GM21737 (cell line): ENCODE measurements at regions not wholly inside any gene's neighbourhood (a gene's known extent, or its start where the extent isn't known, plus 50 kb on each side); places are given as distances from the start of the nearest gene placed in this dataset.

Experiments
- ATAC-seq: cut with Tn5 transposase; IDR thresholded peaks from one replicate; pipeline ENCODE4 v1.9.1; 2021; ENCODE audit warnings: mild to moderate bottlenecking, moderate library complexity; ENCODE audit not compliant: unreplicated experiment

DNA sequence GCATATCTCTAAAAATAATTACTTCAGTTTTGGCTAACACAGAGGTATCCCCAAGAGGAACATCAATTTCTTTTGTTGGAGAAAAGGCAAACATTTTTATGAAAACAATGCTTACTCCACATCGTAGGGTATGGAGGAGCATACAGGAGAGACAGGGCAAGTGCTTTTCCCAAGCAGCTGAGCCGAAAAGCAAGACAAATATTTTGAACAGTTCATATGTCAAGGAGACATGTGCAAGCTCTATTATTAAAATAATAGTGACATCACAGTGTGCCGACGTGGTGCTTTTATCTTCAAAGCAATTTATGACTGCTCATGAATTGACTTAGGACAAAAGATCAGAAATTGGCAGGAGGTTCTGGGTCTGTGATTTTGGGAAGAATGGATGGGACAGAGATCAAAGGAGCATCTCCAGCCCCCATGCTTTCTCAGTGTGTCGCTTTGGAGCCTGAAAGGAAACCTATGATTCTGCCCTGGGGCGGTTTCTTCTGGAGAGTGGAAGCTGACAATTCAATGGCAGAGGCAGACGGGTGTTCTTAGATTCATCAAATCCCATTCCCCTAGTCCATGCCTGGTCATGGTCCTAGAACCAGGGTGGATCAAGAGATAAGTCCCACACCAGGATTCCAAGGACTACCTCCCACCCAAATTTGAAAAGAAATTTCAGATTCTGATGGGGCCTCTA lies 97.1 kb downstream of the JCAD start:
- ATAC-seq, result no peak

DNA sequence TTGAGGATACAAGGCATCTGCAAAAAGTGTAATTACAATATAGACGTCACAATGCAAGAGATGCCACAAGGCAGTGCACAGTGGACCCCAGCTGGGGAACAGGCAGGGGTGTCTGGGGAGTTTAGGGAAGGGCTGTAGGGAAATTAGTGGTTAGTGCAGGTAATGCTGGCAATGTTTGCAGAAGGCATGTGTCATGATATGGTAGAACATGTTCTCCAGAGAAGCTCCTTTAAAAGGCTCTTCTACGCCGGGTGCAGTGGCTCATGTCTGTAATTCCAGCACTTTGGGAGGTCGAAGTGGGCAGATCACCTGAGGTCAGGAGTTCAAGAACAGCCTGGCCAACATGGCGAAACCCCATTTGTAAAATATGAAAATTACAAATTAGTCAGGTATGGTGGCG lies 98.0 kb downstream of the JCAD start:
- ATAC-seq, result no peak

DNA sequence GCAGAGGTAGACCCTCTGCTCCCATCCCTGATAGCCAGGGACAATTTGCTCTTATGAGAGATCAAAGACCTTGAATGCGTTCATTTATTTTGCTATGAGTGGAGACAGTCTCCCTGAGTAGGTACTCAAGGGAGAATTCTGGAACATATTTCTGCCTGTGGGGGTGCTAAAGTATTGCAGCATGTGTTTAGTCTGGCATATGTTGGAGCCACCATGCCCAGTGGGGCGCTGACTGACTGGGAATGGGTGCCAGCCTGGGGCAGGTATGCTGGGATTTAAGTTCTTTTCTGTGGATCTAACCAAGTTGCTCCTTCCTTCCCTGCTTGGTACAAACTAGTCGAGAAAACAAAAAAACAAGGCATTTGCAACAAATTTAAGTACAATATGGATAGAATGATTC lies 99.1 kb downstream of the JCAD start:
- no peak for ATAC-seq

DNA sequence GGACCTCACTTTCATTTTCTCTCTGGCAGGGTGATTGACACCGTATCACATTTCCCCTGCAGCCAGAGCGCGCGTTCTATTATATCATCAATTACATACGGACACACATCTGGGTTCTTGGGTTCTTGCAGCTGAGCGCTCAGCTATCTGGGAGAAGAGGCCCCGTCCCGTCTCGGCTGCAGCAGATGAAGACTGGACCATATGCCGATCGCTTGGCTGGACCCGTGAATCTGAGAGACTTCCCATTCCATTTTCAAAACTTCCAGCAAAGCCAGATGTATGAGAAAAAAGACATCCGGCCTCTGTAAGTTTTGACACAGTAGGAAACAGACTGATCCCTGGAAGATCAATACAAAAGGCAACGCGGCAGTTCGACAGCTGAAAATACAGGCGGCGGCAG lies 99.8 kb downstream of the JCAD start:
- ATAC-seq, result no peak

DNA sequence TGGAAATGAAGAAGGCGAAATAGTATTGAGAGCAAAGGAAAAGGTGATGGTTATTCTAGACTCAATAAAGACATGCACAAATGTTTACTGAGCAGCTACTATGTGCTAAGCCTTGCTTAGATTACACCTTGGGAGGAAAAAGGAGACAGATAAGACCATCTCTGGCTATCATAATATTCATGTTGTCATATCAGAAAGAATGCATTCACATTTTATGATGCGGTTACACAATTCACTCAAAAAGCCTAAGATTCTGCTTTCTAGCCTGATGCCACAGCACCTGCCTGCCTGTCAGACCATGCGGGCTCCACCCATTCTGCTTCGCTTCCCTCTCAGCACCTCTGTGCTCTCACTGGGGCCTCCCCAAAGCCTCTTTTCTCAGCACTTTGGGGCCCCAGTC lies 100.9 kb downstream of the JCAD start:
- ATAC-seq, result no peak

DNA sequence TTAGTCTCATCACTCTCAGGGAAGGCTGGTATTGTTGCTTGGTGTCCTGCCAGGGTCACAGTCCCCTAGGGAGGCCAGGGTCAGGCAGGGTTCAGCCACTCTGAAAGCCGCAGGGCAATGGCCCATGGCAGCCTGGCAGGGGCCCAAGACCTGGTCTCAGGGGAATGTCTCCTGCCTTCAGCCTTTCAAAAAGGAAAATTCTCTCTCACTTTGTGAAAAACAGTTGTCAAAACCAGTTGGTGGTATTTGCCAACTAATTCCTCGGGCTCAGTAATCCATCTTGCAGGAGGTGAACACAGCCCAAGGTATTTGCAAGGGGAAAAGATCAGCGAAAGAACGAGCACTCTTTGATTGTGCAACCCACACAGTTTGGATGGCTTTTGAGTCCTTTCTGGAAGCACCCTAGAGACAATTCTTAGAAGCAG lies 101.5 kb downstream of the JCAD start:
- no peak for ATAC-seq

DNA sequence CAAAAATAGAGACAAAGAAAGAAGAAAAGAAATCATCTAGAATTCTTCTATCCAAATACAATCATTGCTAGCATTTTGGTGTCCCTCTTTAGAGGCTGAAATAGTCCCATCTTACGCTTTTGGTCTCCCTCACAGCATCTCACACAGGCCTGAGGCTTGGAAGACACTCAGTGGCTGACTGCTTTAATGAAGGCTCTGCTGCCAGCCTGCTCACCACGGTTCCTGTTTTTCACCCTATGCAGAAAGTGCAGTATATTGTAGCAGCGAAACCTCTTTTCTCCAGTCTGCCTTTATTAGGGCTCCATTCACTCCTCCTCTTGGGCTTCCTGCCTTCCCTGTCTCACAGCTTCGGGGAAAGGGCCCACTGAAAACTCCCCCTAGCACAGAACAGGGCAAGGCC lies 102.2 kb downstream of the JCAD start:
- ATAC-seq, result no peak

DNA sequence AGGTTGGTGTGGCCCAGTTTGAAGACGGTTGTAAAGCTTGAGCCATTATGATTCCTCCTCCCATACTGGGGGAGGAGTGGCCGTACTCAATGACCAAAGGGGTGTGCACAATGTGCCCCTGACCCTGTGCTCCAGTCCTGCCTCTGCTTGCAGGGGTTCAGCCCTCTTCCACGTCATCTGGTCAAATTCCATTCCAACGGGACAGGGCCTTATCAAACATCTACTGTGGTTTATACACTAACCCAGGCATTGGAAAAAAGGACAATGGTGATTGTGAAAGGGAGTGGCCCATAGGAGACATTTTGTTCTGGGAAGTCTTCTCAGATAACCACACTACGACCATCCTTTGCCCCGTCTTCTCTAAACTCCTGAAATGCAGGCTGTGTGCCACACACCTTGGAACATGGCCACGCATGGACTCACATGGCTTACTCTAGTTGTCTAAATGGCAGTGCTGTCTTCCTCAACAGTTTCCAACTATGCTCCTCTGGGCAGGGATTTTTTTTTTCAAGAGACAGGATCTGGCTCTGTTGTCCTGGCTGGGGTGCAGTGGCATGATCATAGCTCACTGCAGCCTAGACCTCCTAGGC lies 103.0 kb downstream of the JCAD start:
- ATAC-seq, result no peak

DNA sequence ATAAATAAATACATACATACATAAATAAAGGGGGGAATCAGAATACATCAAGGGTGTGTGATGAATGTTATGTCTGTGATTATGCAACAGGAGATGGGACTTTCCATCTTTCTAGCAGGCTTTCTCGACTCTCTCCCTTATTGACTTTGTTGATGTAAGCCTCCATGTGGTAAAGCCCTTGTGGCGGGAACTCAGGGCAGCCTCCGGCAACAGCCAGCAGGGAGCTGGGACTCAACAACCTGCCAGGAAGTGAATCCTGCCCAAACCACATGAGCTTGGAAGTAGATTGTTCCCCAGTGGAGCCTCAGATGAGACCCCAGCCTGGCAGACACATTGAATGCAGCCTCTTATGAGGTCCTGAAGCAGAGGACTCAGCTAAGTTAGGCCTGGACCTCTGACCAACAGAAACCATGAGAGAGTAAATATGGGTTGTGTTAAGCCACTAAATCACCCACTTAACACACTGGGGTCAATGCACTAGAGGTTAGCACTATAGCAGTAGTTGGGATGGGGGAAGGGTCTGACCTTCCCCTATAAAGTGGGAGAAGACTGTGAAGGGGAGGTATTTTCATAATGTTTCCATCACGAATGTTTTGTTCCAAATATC lies 104.0 kb downstream of the JCAD start:
- no peak for ATAC-seq

DNA sequence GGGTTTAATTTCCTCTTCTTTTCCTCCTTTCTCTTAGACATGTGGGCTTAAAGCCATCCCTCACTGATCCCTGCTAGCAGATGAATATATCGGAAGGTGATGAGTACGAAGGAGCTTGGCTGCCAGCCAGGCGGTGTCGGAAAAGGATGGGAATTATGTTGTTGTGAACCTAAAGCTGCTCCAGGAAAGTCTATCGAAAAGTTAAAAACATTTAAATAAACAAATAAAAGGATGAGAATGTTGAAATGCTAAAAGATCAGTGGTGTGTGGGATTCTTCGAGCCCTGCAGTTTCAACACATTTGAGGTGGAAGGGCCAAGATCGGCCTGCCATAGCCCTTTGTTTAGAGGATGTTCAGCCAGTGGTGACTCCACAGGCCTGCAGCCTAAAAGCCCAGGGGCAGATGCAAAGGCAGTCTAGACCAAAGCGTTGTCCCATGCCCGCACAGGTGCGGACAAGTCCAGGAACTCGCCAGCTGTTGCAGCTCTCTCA lies 107.9 kb downstream of the JCAD start:
- ATAC-seq, result no peak

DNA sequence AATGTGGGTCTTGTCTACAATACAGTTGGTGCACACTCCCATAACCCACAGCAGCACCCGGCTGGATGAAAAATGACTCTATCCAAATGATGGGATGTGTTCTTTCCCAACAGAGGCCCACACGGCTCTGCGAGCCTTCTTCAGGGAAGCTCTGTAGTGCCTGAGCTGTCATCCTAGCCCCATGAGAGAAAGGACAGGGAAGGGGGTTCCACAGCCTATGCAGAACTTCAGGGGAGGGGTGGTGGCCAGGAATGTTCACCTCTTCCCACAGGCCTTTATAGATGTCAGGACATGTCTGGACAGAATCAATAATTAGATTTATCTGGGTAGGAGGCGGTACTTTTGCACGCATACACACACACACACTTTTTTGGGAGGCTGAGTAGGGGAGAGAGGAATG lies 109.0 kb downstream of the JCAD start:
- no peak for ATAC-seq

DNA sequence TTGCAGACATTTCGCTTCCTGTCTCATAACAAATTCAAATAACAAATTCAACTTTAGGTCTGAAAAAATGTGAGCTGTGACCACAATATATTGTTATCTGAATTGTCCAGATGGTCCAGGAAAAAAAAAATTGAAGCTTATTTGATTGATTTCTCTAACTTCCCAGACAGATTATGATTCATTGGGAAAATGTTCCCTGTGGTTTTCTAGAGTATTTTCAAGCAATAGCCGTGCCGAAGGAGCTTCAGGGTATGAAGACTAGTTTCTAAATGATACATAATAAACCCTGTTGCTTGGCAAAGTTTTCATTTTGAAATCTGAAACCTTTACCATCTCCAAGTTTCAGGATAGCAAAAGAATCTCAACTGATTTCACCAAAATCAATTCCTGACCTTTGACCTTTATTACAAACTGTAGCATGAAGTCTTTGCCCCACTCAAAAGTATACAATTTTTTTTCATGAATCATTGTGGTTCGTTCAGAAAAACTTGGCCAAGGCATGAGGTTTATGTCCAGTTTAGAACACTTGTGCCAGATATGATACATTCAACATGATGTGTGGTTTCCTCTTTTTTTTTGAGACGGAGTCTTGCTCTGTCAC lies 109.9 kb downstream of the JCAD start:
- ATAC-seq, result no peak

DNA sequence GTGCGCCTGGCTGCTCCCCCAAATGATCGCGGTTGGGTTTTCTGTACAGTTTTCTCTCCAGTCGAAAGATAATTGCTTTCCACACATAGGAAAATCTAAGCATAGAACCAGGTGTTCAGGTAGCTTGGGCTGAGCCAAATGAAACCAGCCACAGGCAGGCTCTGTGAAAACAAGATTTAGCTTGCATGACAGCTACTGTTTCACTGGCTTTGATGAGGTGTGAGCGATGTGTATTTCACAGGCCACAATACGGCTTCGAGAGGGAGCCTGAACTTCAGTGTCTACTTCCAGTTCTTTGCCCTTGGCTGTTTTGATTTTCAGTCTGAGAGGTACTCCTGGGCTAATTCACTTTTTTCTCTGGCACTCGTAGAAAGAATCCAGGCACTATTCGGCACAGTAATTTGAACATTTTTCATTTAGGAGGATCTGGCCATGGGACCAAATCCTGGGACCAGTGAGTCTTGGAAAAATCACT lies 110.5 kb downstream of the JCAD start:
- ATAC-seq, result no peak

DNA sequence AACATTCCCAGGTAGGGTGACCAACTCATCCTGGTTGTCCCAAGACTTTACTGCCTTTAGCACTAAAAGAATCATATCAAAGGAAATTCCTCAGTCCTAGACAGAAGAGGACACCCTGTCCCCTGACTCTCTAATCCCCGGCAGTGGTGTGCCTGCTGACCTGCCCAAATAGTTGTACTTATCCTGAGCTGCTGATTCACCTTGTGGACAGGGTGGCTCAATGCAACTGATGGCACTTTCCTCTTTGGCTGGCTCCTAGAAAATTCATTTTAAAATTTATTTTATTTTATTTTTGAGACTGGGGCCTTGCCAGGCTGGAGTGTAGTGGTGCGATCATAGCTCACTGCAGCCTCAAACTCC lies 111.7 kb downstream of the JCAD start:
- no peak for ATAC-seq

DNA sequence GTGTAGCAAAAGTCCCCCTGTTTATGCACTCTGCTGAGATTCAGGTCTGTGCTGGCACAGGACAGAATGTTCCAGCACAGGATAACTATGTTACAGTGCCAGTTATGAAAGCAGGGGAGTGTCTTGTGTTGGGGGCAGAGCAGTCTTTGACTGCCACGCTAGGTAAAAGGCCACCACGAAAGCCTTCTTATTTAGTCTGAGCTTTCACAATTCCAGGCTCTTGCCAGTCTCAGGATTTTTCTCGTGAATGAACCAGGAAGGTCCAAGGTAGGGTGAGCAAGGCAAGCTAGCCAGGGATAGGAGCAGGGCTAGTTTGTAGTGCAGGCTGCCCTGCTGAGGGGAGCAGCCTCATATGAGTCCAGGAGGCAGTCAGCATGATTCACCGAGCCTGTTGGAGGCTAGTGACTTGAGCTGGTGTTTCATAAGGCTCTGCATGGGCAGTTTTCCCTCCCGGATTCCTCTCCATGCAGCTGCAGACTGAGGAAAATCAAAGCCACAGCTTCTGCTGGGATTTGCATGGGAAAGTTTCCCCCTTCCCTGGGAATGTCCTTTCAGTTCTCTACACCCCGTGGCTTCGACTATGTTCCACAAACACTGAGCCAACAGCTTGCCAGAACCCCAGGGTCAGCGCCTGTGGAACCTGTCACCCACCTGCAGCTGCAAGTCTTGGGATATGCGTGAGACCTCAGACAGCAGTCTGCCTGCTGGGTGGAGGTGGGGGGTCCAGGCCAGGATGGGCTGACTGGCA lies 112.3 kb downstream of the JCAD start:
- ATAC-seq, result no peak

DNA sequence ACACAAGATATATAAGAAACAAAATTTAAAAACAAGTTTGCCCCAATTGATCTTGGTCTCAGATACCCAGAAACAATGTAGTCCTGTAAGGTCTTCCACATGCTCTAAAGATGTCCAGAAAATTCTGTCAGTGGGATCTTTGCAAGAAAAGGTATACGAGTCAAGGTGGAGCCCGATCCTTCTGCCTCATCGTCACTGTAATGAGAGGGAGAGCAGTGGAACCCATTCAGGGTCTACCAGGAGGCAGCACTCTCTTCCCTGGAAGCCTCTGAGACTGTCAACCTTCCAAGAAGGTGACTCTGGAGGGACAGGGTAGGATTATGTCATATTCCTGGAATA lies 112.8 kb downstream of the JCAD start:
- no peak for ATAC-seq

DNA sequence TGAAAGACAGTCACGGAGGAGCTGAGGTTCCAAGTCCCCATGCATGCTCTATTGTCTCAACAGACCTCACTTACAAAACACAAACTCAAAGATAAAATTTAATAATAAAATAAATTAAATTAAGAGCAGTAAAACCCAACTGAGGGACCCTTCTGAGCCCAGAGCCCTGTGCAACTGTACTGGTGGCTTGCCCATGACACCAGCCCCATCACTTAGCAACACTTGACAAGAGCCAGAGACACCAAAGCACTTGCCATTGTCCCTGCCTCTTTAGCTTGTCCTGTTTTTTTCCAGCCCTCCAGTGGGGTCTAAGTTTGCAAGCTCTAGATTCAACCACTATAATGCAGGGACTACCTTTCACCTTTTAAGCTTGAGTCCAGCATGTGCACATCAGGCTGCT lies 117.9 kb downstream of the JCAD start:
- no peak for ATAC-seq

DNA sequence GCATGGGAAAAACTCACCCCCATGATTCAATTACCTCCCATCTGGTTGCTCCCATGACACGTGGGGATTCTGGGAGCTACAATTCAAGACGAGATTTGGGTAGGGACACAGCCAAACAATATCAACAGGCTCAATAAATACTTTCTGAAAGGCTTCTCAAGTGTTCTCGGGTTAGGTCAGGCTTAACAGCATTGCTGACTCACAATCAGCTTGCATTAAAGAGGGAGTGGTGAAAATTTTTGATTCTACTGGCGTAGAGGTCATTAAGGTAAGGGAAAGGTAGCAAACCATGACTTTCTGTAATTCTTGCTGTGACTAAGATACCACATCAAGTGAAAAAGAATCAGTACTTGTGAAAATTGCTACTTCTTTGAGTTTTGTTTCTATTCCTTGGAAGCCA lies 126.4 kb downstream of the JCAD start:
- no peak for ATAC-seq

DNA sequence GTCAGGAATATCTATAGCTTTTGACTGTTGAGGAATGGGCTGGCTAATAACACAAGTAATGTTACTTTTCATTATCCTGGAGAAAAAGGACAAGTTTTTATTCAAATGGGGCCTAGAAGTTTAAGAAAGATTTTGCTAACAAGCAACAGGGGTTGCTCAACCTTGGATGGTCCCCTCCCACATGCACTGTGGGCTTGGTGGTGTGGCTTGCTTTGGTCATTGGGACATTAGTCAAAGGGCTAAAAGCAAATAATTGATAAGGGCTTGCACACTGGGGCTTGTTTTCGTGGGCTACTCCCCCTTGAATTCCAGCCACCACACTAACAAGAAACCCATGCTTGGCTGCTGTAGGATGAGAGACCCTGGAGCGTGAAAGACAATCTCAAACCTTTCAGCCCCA lies 127.6 kb downstream of the JCAD start:
- no peak for ATAC-seq

DNA sequence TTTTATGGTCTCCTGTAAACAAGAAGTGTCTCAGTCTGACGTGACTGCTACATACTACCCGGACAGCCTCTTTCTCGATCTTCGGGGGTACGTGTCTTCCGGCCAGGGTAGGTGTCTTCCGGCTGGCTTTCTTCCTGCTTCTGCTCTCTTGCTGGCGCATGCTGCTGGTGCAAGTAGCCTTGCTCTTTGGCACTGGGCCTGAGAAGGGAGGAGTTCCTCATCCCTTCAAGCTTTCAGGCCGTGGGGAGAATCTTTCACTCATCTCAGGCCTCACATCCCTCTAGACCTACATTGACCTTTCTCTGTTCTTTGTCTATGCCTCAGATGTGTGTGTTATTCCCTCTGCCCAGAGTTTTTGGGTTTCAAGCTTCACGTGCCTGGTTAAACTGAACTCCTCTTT lies 130.4 kb downstream of the JCAD start:
- no peak for ATAC-seq

DNA sequence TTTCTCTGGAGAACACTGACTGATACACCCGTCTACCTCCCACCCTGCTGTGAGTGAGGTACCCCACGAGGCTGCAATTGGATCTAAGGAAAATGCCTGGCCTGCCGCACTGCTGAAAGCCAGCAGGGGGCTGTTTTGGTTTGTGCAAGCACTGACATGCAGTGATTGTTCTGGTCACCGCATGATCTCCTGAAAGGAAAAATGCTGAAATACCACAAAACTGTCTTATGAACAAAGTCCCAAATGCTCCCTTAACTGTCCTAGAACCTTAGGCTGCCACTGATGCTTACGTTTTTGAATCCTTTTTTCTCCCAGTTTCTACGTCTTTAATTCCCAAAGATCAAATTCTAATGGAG lies 132.7 kb downstream of the JCAD start:
- ATAC-seq, result no peak
